ENCODE measurements at regions not wholly inside any gene's neighbourhood (a gene's known extent, or its start where the extent isn't known, plus 50 kb on each side); places are given as distances from the start of the nearest gene placed in this dataset.
A peak's percentile ranks its signal among the peaks of the same experiment; 100 is the strongest.

- peaks cover 18% of the 10 kb centered on the region for H3K4me1 ChIP-seq (ENCODE audit: insufficient read depth, low read length)
- no peaks in the 10 kb centered on the region for H3K27me3 ChIP-seq (ENCODE audit: low read length)
- no peaks in the 10 kb centered on the region for H3K36me3 ChIP-seq (ENCODE audit: low read depth, low read length)
- H3K27ac ChIP-seq (ENCODE audit: low read length) = peak overlapping the region; percentile 16; the same call in 1 of the 2 replicates
- no TSS peak for BruUV-seq (replicated peaks)
- intact Hi-C loops (cut with micrococcal nuclease) = loop anchor here (10.0 kb wide), 1 partner anchor 588 kb away; no protein-coding TSS in a partner anchor
- H3K9me2 ChIP-seq (replicated peaks; ENCODE audit: low read length) = no peaks in the 10 kb centered on the region
- ATAC-seq = peak; percentile 84
- peak overlapping the region; percentile 30 for H3K4me2 ChIP-seq (ENCODE audit: low read length)
- no peaks in the 10 kb centered on the region for H4K20me1 ChIP-seq (ENCODE audit: low read length)
- TF ChIP-seq EZH2 (IDR thresholded peaks at IDR 0.05; ENCODE audit: low read length, unreplicated experiment) = no peak
- TF ChIP-seq CTCF (conservative IDR thresholded peaks at IDR 0.05; ENCODE audit: low read depth, low read length) = no peak
- TF ChIP-seq EZH2phosphoT487 (IDR thresholded peaks at IDR 0.05; ENCODE audit: borderline replicate concordance, low read length) = no peak
- DNase-seq = peak; percentile 56
- H3K79me2 ChIP-seq (ENCODE audit: low read length) = no peaks in the 10 kb centered on the region
- CTCF ChIA-PET = interaction anchor here (0.6 kb wide), 1 partner anchor 18 kb away, joined by 4 read pairs; no protein-coding TSS in a partner anchor
- POLR2A ChIA-PET (ENCODE audit: unreplicated experiment) = interaction anchor here (0.6 kb wide), 1 partner anchor 474 kb away, joined by 4 read pairs; no protein-coding TSS in a partner anchor
- no peaks in the 10 kb centered on the region for H3F3A ChIP-seq (ENCODE audit: low read length, unreplicated experiment)
- H2AFZ ChIP-seq (ENCODE audit: low read length) = no peak overlapping the region
- H3K9ac ChIP-seq (ENCODE audit: low read length) = no peak overlapping the region
- H3K9me3 ChIP-seq (ENCODE audit: low read length) = no peaks in the 10 kb centered on the region
- no peak overlapping the region for H3K4me3 ChIP-seq (ENCODE audit: low read length)
Observed at GRCh38 chr11:87897071-87897470, 278.2 kb downstream of the RAB38 start.

GRCh38 chr11:87894961-87895360, 280.3 kb downstream of the RAB38 start:
- ChIA-PET POLR2A (ENCODE audit: unreplicated experiment) (interaction anchor here (0.6 kb wide), 1 partner anchor 120 kb away, joined by 3 read pairs; no protein-coding TSS in a partner anchor), CTCF (no interaction called here)
- Histone ChIP-seq H3K4me1 (ENCODE audit: insufficient read depth, low read length) (peaks cover 18% of the 10 kb centered on the region), H4K20me1 (ENCODE audit: low read length) (no peaks in the 10 kb centered on the region), H3K9me2 (replicated peaks; ENCODE audit: low read length) (no peaks in the 10 kb centered on the region), H3K27me3 (ENCODE audit: low read length) (no peaks in the 10 kb centered on the region), H3K4me2 (ENCODE audit: low read length) (no peak overlapping the region), H3K36me3 (ENCODE audit: low read depth, low read length) (no peaks in the 10 kb centered on the region), H3K9me3 (ENCODE audit: low read length) (no peaks in the 10 kb centered on the region), H3K9ac (ENCODE audit: low read length) (no peak overlapping the region), H3K4me3 (ENCODE audit: low read length) (no peak overlapping the region), H3F3A (ENCODE audit: low read length, unreplicated experiment) (no peaks in the 10 kb centered on the region), H3K27ac (ENCODE audit: low read length) (no peak overlapping the region), H3K79me2 (ENCODE audit: low read length) (no peaks in the 10 kb centered on the region), H2AFZ (ENCODE audit: low read length) (no peak overlapping the region)
- ATAC-seq = no peak
- intact Hi-C loops (cut with micrococcal nuclease) = loop anchor here (10.0 kb wide), 1 partner anchor 590 kb away; no protein-coding TSS in a partner anchor
- BruUV-seq (replicated peaks) = no TSS peak
- TF ChIP-seq EZH2 (IDR thresholded peaks at IDR 0.05; ENCODE audit: low read length, unreplicated experiment) (no peak), EZH2phosphoT487 (IDR thresholded peaks at IDR 0.05; ENCODE audit: borderline replicate concordance, low read length) (no peak), CTCF (conservative IDR thresholded peaks at IDR 0.05; ENCODE audit: low read depth, low read length) (no peak)
- DNase-seq = no peak

- H3K4me1 ChIP-seq (ENCODE audit: insufficient read depth, low read length) = peaks cover 8% of the 10 kb centered on the region
- POLR2A ChIA-PET (ENCODE audit: unreplicated experiment) = no interaction called here
- H3K27ac ChIP-seq (ENCODE audit: low read length) = no peak overlapping the region
- intact Hi-C loops (cut with micrococcal nuclease) = loop anchor here (10.0 kb wide), 1 partner anchor 593 kb away; no protein-coding TSS in a partner anchor
- no TSS peak for BruUV-seq (replicated peaks)
- no peaks in the 10 kb centered on the region for H3K79me2 ChIP-seq (ENCODE audit: low read length)
- CTCF ChIA-PET = no interaction called here
- H3K9ac ChIP-seq (ENCODE audit: low read length) = no peak overlapping the region
- H3K27me3 ChIP-seq (ENCODE audit: low read length) = no peaks in the 10 kb centered on the region
- no peaks in the 10 kb centered on the region for H3K9me3 ChIP-seq (ENCODE audit: low read length)
- H3F3A ChIP-seq (ENCODE audit: low read length, unreplicated experiment) = no peaks in the 10 kb centered on the region
- H3K36me3 ChIP-seq (ENCODE audit: low read depth, low read length) = no peaks in the 10 kb centered on the region
- DNase-seq = no peak
- no peak overlapping the region for H3K4me3 ChIP-seq (ENCODE audit: low read length)
- H2AFZ ChIP-seq (ENCODE audit: low read length) = no peak overlapping the region
- no peak for ATAC-seq
- H4K20me1 ChIP-seq (ENCODE audit: low read length) = no peaks in the 10 kb centered on the region
- H3K9me2 ChIP-seq (replicated peaks; ENCODE audit: low read length) = no peaks in the 10 kb centered on the region
- H3K4me2 ChIP-seq (ENCODE audit: low read length) = no peak overlapping the region
- TF ChIP-seq EZH2 (IDR thresholded peaks at IDR 0.05; ENCODE audit: low read length, unreplicated experiment) (no peak), EZH2phosphoT487 (IDR thresholded peaks at IDR 0.05; ENCODE audit: borderline replicate concordance, low read length) (no peak), CTCF (conservative IDR thresholded peaks at IDR 0.05; ENCODE audit: low read depth, low read length) (no peak)
Observed at GRCh38 chr11:87892291-87892690, 283.0 kb downstream of the RAB38 start.

Data from PC-3 (cell line).